GM12891 (cell line): ENCODE measurements at regions not wholly inside any gene's neighbourhood (a gene's known extent, or its start where the extent isn't known, plus 50 kb on each side); places are given as distances from the start of the nearest gene placed in this dataset.

ENCODE experiments used
- DNase-seq: peaks from one replicate; pipeline ENCODE4 v3.0.0; 2011; ENCODE audit warnings: low spot score; ENCODE audit not compliant: insufficient read length
- FAIRE-seq: peaks from 2 replicates; lab custom pipeline; 2011; peaks lifted over from hg19 to GRCh38; lab: Jason Lieb, UNC
- PAX5 ChIP-seq: IDR thresholded peaks from 2 replicates; pipeline ENCODE4 v1.6.1; 2011; ENCODE audit warnings: low read length, moderate library complexity, mild to moderate bottlenecking; ENCODE audit not compliant: insufficient read depth, severe bottlenecking
- POLR2A ChIP-seq: IDR thresholded peaks from 2 replicates; pipeline ENCODE4 v1.6.1; 2011; ENCODE audit warnings: low read depth, low read length, control low read depth
- POLR2AphosphoS5 ChIP-seq: IDR thresholded peaks from 2 replicates; pipeline ENCODE4 v1.6.1; 2011; ENCODE audit warnings: low read depth, low read length, control low read depth
- POU2F2 ChIP-seq: IDR thresholded peaks from 2 replicates; pipeline ENCODE4 v1.6.1; 2011; ENCODE audit warnings: low read depth, mild to moderate bottlenecking, control low read depth, low read length, moderate library complexity
- SPI1 ChIP-seq: IDR thresholded peaks from 2 replicates; pipeline ENCODE4 v1.6.1; 2011; ENCODE audit warnings: low read depth, low read length, control low read depth
- TAF1 ChIP-seq: IDR thresholded peaks from 2 replicates; pipeline ENCODE4 v1.6.1; 2011; ENCODE audit warnings: low read depth, low read length, control low read depth

- no peak for FAIRE-seq
- TF ChIP-seq POLR2AphosphoS5 (no peak), SPI1 (no peak), PAX5 (no peak), POU2F2 (no peak), TAF1 (no peak), POLR2A (no peak)
- DNase-seq: no peak
These were observed 508.6 kb downstream of the TAF11L14 start for GRCh38 chr5:18142831-18143230.

- TF ChIP-seq SPI1: no peak
- no peak for TF ChIP-seq POLR2AphosphoS5
- no peak for TF ChIP-seq TAF1
- no peak for TF ChIP-seq PAX5
- TF ChIP-seq POLR2A: no peak
- no peak for TF ChIP-seq POU2F2
- DNase-seq: no peak
- FAIRE-seq: no peak
These were observed 518.4 kb downstream of the TAF11L14 start for GRCh38 chr5:18152671-18153070.

GRCh38 chr5:18158166-18158565 is 523.9 kb downstream of the TAF11L14 start:
- TF ChIP-seq SPI1 (no peak), POLR2AphosphoS5 (no peak), PAX5 (no peak), POU2F2 (no peak), TAF1 (no peak), POLR2A (no peak)
- FAIRE-seq (no peak), DNase-seq (no peak)

GRCh38 chr5:18159331-18159730 is 525.1 kb downstream of the TAF11L14 start:
- TF ChIP-seq TAF1 (no peak), PAX5 (no peak)
- FAIRE-seq (no peak), DNase-seq (no peak)

- no peak for DNase-seq
- TF ChIP-seq POLR2A: no peak
- no peak for TF ChIP-seq PAX5
- TF ChIP-seq TAF1: no peak
- TF ChIP-seq POLR2AphosphoS5: no peak
- no peak for TF ChIP-seq POU2F2
- TF ChIP-seq SPI1: no peak
- FAIRE-seq: no peak
These were observed 537.4 kb downstream of the TAF11L14 start for GRCh38 chr5:18171684-18172083.

GRCh38 chr5:18179579-18179978 is 545.3 kb downstream of the TAF11L14 start:
- FAIRE-seq: no peak
- no peak for DNase-seq
- TF ChIP-seq PAX5: no peak
- no peak for TF ChIP-seq TAF1
- TF ChIP-seq POLR2AphosphoS5: no peak
- TF ChIP-seq SPI1: no peak

GRCh38 chr5:18181575-18181974 is 547.3 kb downstream of the TAF11L14 start:
- FAIRE-seq: no peak
- TF ChIP-seq PAX5 (no peak), POLR2AphosphoS5 (no peak), POU2F2 (no peak), TAF1 (no peak), SPI1 (no peak), POLR2A (no peak)
- DNase-seq: no peak

- TF ChIP-seq POU2F2: no peak
- no peak for TF ChIP-seq TAF1
- no peak for TF ChIP-seq POLR2A
- TF ChIP-seq PAX5: no peak
- no peak for TF ChIP-seq SPI1
- TF ChIP-seq POLR2AphosphoS5: no peak
- DNase-seq: no peak
- FAIRE-seq: no peak
These were observed 561.6 kb downstream of the TAF11L14 start for GRCh38 chr5:18195910-18196309.

- DNase-seq (no peak), FAIRE-seq (no peak)
- TF ChIP-seq POLR2AphosphoS5 (no peak), PAX5 (no peak), POU2F2 (no peak), TAF1 (no peak), POLR2A (no peak), SPI1 (no peak)
These were observed 563.5 kb downstream of the TAF11L14 start for GRCh38 chr5:18197734-18198133.

GRCh38 chr5:18202164-18202563 is 567.9 kb downstream of the TAF11L14 start:
- DNase-seq (no peak), FAIRE-seq (no peak)

More at GRCh38 chr5:18202164-18202563, 567.9 kb downstream of the TAF11L14 start:
- TF ChIP-seq SPI1 (no peak), TAF1 (no peak), POLR2AphosphoS5 (no peak), POLR2A (no peak), PAX5 (no peak), POU2F2 (no peak)
